H9 (cell line): ENCODE measurements at regions not wholly inside any gene's neighbourhood (a gene's known extent, or its start where the extent isn't known, plus 50 kb on each side); places are given as distances from the start of the nearest gene placed in this dataset.

Source experiments
- DNase-seq: peaks from one replicate; pipeline ENCODE4 v3.0.0-alpha.2; 2017
- H2AFZ ChIP-seq: one replicate; pipeline ENCODE4 v1.6.1; 2013; ENCODE audit warnings: mild to moderate bottlenecking, low read length, control low read depth, moderate library complexity
- H2AK5ac ChIP-seq: 2 replicates; pipeline ENCODE4 v1.6.1; 2013; ENCODE audit warnings: low read length, control low read depth, mixed read lengths; ENCODE audit not compliant: insufficient read length
- H2BK120ac ChIP-seq: one replicate; pipeline ENCODE4 v1.6.1; 2013; ENCODE audit warnings: low read depth, mild to moderate bottlenecking, low read length, control low read depth, inconsistent platforms; ENCODE audit not compliant: poor library complexity, severe bottlenecking
- H2BK12ac ChIP-seq: 2 replicates; pipeline ENCODE4 v1.6.1; 2013; ENCODE audit warnings: low read length, control low read depth, mixed read lengths, low read depth; ENCODE audit not compliant: insufficient read length
- H2BK15ac ChIP-seq: 2 replicates; pipeline ENCODE4 v1.6.1; 2013; ENCODE audit warnings: low read depth, low read length, control low read depth
- H2BK20ac ChIP-seq: one replicate; pipeline ENCODE4 v1.6.1; 2013; ENCODE audit warnings: low read depth, mild to moderate bottlenecking, low read length, control low read depth, inconsistent platforms; ENCODE audit not compliant: poor library complexity, severe bottlenecking
- H2BK5ac ChIP-seq: 2 replicates; pipeline ENCODE4 v1.6.1; 2013; ENCODE audit warnings: low read length, control low read depth, mixed read lengths; ENCODE audit not compliant: insufficient read length
- H3K14ac ChIP-seq: 2 replicates; pipeline ENCODE4 v1.6.1; 2013; ENCODE audit warnings: low read length, control low read depth; ENCODE audit not compliant: insufficient read depth
- H3K18ac ChIP-seq: 2 replicates; pipeline ENCODE4 v1.6.1; 2013; ENCODE audit warnings: low read depth, mild to moderate bottlenecking, mixed read lengths, low read length, control low read depth; ENCODE audit not compliant: insufficient read length
- H3K23ac ChIP-seq: 2 replicates; pipeline ENCODE4 v1.6.1; 2013; ENCODE audit warnings: low read length, control low read depth, mixed read lengths, low read depth; ENCODE audit not compliant: insufficient read length
- H3K23me2 ChIP-seq: 2 replicates; pipeline ENCODE4 v1.6.1; 2013; ENCODE audit warnings: low read depth, mild to moderate bottlenecking, mixed read lengths, low read length, control low read depth; ENCODE audit not compliant: insufficient read length, poor library complexity, severe bottlenecking
- H3K27ac ChIP-seq: 2 replicates; pipeline ENCODE4 v1.5.1; 2013; ENCODE audit warnings: low read length, control low read depth, mixed read lengths, low read depth; ENCODE audit not compliant: insufficient read length
- H3K27me3 ChIP-seq: 2 replicates; pipeline ENCODE4 v1.6.1; 2013; ENCODE audit warnings: low read length, control low read depth, inconsistent platforms; ENCODE audit not compliant: insufficient read depth
- H3K4ac ChIP-seq: 2 replicates; pipeline ENCODE4 v1.6.1; 2013; ENCODE audit warnings: low read depth, mild to moderate bottlenecking, control low read depth, inconsistent platforms, low read length, moderate library complexity
- H3K4me1 ChIP-seq: 2 replicates; pipeline ENCODE4 v1.6.1; 2013; ENCODE audit warnings: low read length, control low read depth, inconsistent platforms; ENCODE audit not compliant: insufficient read depth
- H3K4me2 ChIP-seq: 2 replicates; pipeline ENCODE4 v1.6.1; 2013; ENCODE audit warnings: low read length, control low read depth, mixed read lengths; ENCODE audit not compliant: insufficient read length, insufficient read depth
- H3K56ac ChIP-seq: 2 replicates; pipeline ENCODE4 v1.6.1; 2013; ENCODE audit warnings: low read depth, mild to moderate bottlenecking, mixed read lengths, low read length, control low read depth; ENCODE audit not compliant: insufficient read length
- H3K79me1 ChIP-seq: 2 replicates; pipeline ENCODE4 v1.6.1; 2013; ENCODE audit warnings: low read depth, mild to moderate bottlenecking, moderate library complexity, low read length, control low read depth, inconsistent platforms; ENCODE audit not compliant: insufficient read depth, poor library complexity, severe bottlenecking
- H3K79me2 ChIP-seq: 2 replicates; pipeline ENCODE4 v1.6.1; 2013; ENCODE audit warnings: low read length, control low read depth, inconsistent platforms; ENCODE audit not compliant: insufficient read depth
- H3K9ac ChIP-seq: 2 replicates; pipeline ENCODE4 v1.6.1; 2013; ENCODE audit warnings: low read length, control low read depth, mixed read lengths; ENCODE audit not compliant: insufficient read length; ENCODE audit errors: extremely low read depth
- H3K9me3 ChIP-seq: one replicate; pipeline ENCODE4 v1.6.1; 2013; ENCODE audit warnings: low read depth, low read length, inconsistent platforms; ENCODE audit not compliant: control insufficient read depth
- H3T11ph ChIP-seq: one replicate; pipeline ENCODE4 v1.6.1; 2013; ENCODE audit warnings: mild to moderate bottlenecking, low read length, control low read depth, inconsistent platforms
- H4K20me1 ChIP-seq: one replicate; pipeline ENCODE4 v1.6.1; 2013; ENCODE audit not compliant: control insufficient read depth, insufficient read length, insufficient read depth
- H4K5ac ChIP-seq: 2 replicates; pipeline ENCODE4 v1.6.1; 2013; ENCODE audit warnings: low read depth, mild to moderate bottlenecking, mixed read lengths, low read length, control low read depth; ENCODE audit not compliant: insufficient read length
- H4K8ac ChIP-seq: replicated peaks from 2 replicates; pipeline ENCODE4 v1.6.1; 2013; ENCODE audit warnings: low read length, control low read depth, mixed read lengths, low read depth; ENCODE audit not compliant: insufficient read length
- H4K91ac ChIP-seq: 2 replicates; pipeline ENCODE4 v1.6.1; 2013; ENCODE audit warnings: low read depth, mild to moderate bottlenecking, moderate library complexity, mixed read lengths, low read length, control low read depth; ENCODE audit not compliant: insufficient read length
- H3K27ac Mint-ChIP-seq, 3 experiments: 2 replicates in 2 of 3; 3 replicates in 1 of 3; pipeline ENCODE4 v1.8.0; 2020 to 2021; ENCODE audit warnings: mixed read lengths in 3 of 3, mild to moderate bottlenecking in 1 of 3, moderate library complexity in 1 of 3
- H3K27me3 Mint-ChIP-seq: 2 replicates; pipeline ENCODE4 v1.8.0; 2021; ENCODE audit warnings: low read depth, mild to moderate bottlenecking, moderate library complexity, mixed read lengths
- H3K36me3 Mint-ChIP-seq, 3 experiments: 2 replicates in 2 of 3; 3 replicates in 1 of 3; pipeline ENCODE4 v1.8.0; 2020 to 2021; ENCODE audit warnings: low read depth in 3 of 3, mixed read lengths in 3 of 3; ENCODE audit not compliant: insufficient read depth in 1 of 3
- H3K4me1 Mint-ChIP-seq, 2 experiments: 2 replicates each; pipeline ENCODE4 v1.8.0; 2020; ENCODE audit warnings: mixed read lengths in 2 of 2
- H3K4me3 Mint-ChIP-seq, 2 experiments: 2 replicates in 1 of 2; 3 replicates in 1 of 2; pipeline ENCODE4 v1.8.0; 2020 to 2021; ENCODE audit warnings: mild to moderate bottlenecking in 2 of 2, mixed read lengths in 2 of 2, moderate library complexity in 1 of 2
- H3K9me3 Mint-ChIP-seq, 2 experiments: 2 replicates in 1 of 2; 3 replicates in 1 of 2; pipeline ENCODE4 v1.8.0; 2020; ENCODE audit warnings: mild to moderate bottlenecking in 2 of 2, mixed read lengths in 2 of 2, moderate library complexity in 1 of 2
- CTCF ChIP-seq: fragments of 200-600 bp; sonication (generic); conservative IDR thresholded peaks from 3 replicates; pipeline ENCODE4 v1.8.0; 2021; ENCODE audit warnings: antibody characterized with exemption, mild to moderate bottlenecking
- WGBS: extraction: QIAGEN DNeasy Blood & Tissue Kit; methylation state at CpG from one replicate; pipeline ENCODE4 v1.1.7; 2013; ENCODE audit warnings: missing lambda C conversion rate, low lambda C conversion rate, mixed read lengths; ENCODE audit not compliant: insufficient read length; ENCODE audit errors: extremely low coverage; 5-methylcytosine and 5-hydroxymethylcytosine counted together

- no peak overlapping the region for H2AFZ ChIP-seq
- DNase-seq = peak; percentile 14
- no peak overlapping the region for H2BK12ac ChIP-seq
- no peak overlapping the region for H3K4me3 Mint-ChIP-seq
- no peak overlapping the region for H4K5ac ChIP-seq
- H3K56ac ChIP-seq = no peak overlapping the region
- H2AK5ac ChIP-seq = no peak overlapping the region
- peaks cover 87% of the 10 kb centered on the region for H3K9me3 ChIP-seq
- peaks cover 2% of the 10 kb centered on the region for H3K27me3 Mint-ChIP-seq
- H3K14ac ChIP-seq = no peak overlapping the region
- H3K9me3 Mint-ChIP-seq = peaks cover 97 to 99% of the 10 kb centered on the region in 2 experiments
- H3K9ac ChIP-seq = no peak overlapping the region
- H3K4ac ChIP-seq = no peak overlapping the region
- no peak overlapping the region for H3K18ac ChIP-seq
- peaks cover 100% of the 10 kb centered on the region in 3 experiments for H3K36me3 Mint-ChIP-seq
- no peak overlapping the region for H3K4me2 ChIP-seq
- H2BK120ac ChIP-seq = no peak overlapping the region
- WGBS = no CpG with 5 or more reads among the region's 8 CpGs
- H4K20me1 ChIP-seq = no peaks in the 10 kb centered on the region
- no peak overlapping the region for H4K8ac ChIP-seq
- no peak overlapping the region for H3K27ac ChIP-seq
- no peaks in the 10 kb centered on the region for H3K79me1 ChIP-seq
- no peak overlapping the region for H4K91ac ChIP-seq
- H2BK20ac ChIP-seq = no peak overlapping the region
- peaks cover 0 to 9% of the 10 kb centered on the region in 2 experiments; a peak in 1 of 4 replicates for H3K4me1 Mint-ChIP-seq
- no peak overlapping the region for H3K27ac Mint-ChIP-seq
- H2BK5ac ChIP-seq = no peak overlapping the region
- H2BK15ac ChIP-seq = no peak overlapping the region
- peaks cover 4% of the 10 kb centered on the region; the same call in 1 of the 2 replicates for H3K79me2 ChIP-seq
- TF ChIP-seq CTCF = no peak
- no peaks in the 10 kb centered on the region for H3K4me1 ChIP-seq
- no peaks in the 10 kb centered on the region for H3K27me3 ChIP-seq
- no peak overlapping the region for H3T11ph ChIP-seq
- no peak overlapping the region for H3K23ac ChIP-seq
- no peaks in the 10 kb centered on the region for H3K23me2 ChIP-seq
Measured at GRCh38 chr15:25054329-25054728, 99.5 kb downstream of the SNRPN start.
